Smooth muscle cell of the brain vasculature (primary cell): ENCODE measurements at regions not wholly inside any gene's neighbourhood (a gene's known extent, or its start where the extent isn't known, plus 50 kb on each side); places are given as distances from the start of the nearest gene placed in this dataset.
"Not testable (repeated sequence)": the region's sequence is repeated elsewhere in the genome, so short reads cannot be mapped to it uniquely, and the experiment has no call there.

Source experiments
- DNase-seq: peaks from one replicate; pipeline ENCODE4 v3.0.0-alpha.2; 2012; ENCODE audit warnings: low read depth, low spot score

- no peak for DNase-seq
Observed at GRCh38 chr12:30213166-30213565, 429.4 kb upstream of the TMTC1 start.

- no peak for DNase-seq
Observed at GRCh38 chr12:30211743-30212142, 428.0 kb upstream of the TMTC1 start.

GRCh38 chr12:30203981-30204380 is 420.2 kb upstream of the TMTC1 start:
- no peak for DNase-seq

GRCh38 chr12:30202521-30203254 is 418.9 kb upstream of the TMTC1 start:
- DNase-seq = no peak

GRCh38 chr12:30201301-30202160 is 417.8 kb upstream of the TMTC1 start:
- DNase-seq = no peak

GRCh38 chr12:30200864-30201263 is 417.1 kb upstream of the TMTC1 start:
- no peak for DNase-seq

GRCh38 chr12:30197392-30198057 is 413.8 kb upstream of the TMTC1 start:
- DNase-seq = no peak

GRCh38 chr12:30191696-30192455 is 408.1 kb upstream of the TMTC1 start:
- DNase-seq = no peak

- DNase-seq = no peak
Observed at GRCh38 chr12:30188602-30189326, 405.0 kb upstream of the TMTC1 start.

GRCh38 chr12:30187426-30187825 is 403.7 kb upstream of the TMTC1 start:
- no peak for DNase-seq

GRCh38 chr12:30181334-30181733 is 397.6 kb upstream of the TMTC1 start:
- no peak for DNase-seq

GRCh38 chr12:30180602-30181001 is 396.9 kb upstream of the TMTC1 start:
- DNase-seq = no peak

GRCh38 chr12:30178916-30179315 is 395.2 kb upstream of the TMTC1 start:
- no peak for DNase-seq

- no peak for DNase-seq
Observed at GRCh38 chr12:30169839-30170591, 386.3 kb upstream of the TMTC1 start.

- DNase-seq = no peak
Observed at GRCh38 chr12:30166006-30166795, 382.5 kb upstream of the TMTC1 start.

- no peak for DNase-seq
Observed at GRCh38 chr12:30164382-30165318, 380.9 kb upstream of the TMTC1 start.

GRCh38 chr12:30156833-30157232 is 373.1 kb upstream of the TMTC1 start:
- not testable (repeated sequence) for DNase-seq

- DNase-seq = no peak
Observed at GRCh38 chr12:30155001-30155730, 371.4 kb upstream of the TMTC1 start.
